Urothelium cell line (cell line): ENCODE measurements at regions not wholly inside any gene's neighbourhood (a gene's known extent, or its start where the extent isn't known, plus 50 kb on each side); places are given as distances from the start of the nearest gene placed in this dataset.
"Not testable (repeated sequence)": the region's sequence is repeated elsewhere in the genome, so short reads cannot be mapped to it uniquely, and the experiment has no call there.

Source experiments
- DNase-seq: peaks from one replicate; pipeline ENCODE4 v3.0.0; 2011; ENCODE audit warnings: low spot score, mixed read lengths
- FAIRE-seq: peaks from 2 replicates; lab custom pipeline; 2011; peaks lifted over from hg19 to GRCh38; lab: Jason Lieb, UNC

- no peak for DNase-seq
- FAIRE-seq = no peak
Measured at GRCh38 chr2:216776066-216776850, 80.9 kb upstream of the IGFBP5 start.

- FAIRE-seq (peak; percentile 66), DNase-seq (peak; percentile 92)
Measured at GRCh38 chr2:216775043-216775453, 79.7 kb upstream of the IGFBP5 start.

GRCh38 chr2:216774620-216775019 lies 79.3 kb upstream of the IGFBP5 start:
- DNase-seq = peak; percentile 81

GRCh38 chr2:216774180-216774579 lies 78.8 kb upstream of the IGFBP5 start:
- FAIRE-seq = no peak
- no peak for DNase-seq

More at GRCh38 chr2:216774620-216775019, 79.3 kb upstream of the IGFBP5 start:
- FAIRE-seq = no peak

GRCh38 chr2:216773072-216773471 lies 77.7 kb upstream of the IGFBP5 start:
- DNase-seq (no peak), FAIRE-seq (no peak)

- FAIRE-seq = no peak
- DNase-seq = no peak
Measured at GRCh38 chr2:216770717-216771116, 75.4 kb upstream of the IGFBP5 start.

GRCh38 chr2:216770050-216770449 lies 74.7 kb upstream of the IGFBP5 start:
- no peak for DNase-seq
- no peak for FAIRE-seq

- DNase-seq (no peak), FAIRE-seq (no peak)
Measured at GRCh38 chr2:216769626-216770025, 74.3 kb upstream of the IGFBP5 start.

- DNase-seq (no peak), FAIRE-seq (no peak)
Measured at GRCh38 chr2:216768908-216769411, 73.6 kb upstream of the IGFBP5 start.

- DNase-seq (peak; percentile 38), FAIRE-seq (no peak)
Measured at GRCh38 chr2:216765761-216766262, 70.5 kb upstream of the IGFBP5 start.

GRCh38 chr2:216763396-216763795 lies 68.0 kb upstream of the IGFBP5 start:
- DNase-seq (no peak), FAIRE-seq (no peak)

- FAIRE-seq (no peak), DNase-seq (no peak)
Measured at GRCh38 chr2:216761809-216762208, 66.5 kb upstream of the IGFBP5 start.

- FAIRE-seq (no peak), DNase-seq (no peak)
Measured at GRCh38 chr2:216761133-216761532, 65.8 kb upstream of the IGFBP5 start.

- DNase-seq (no peak), FAIRE-seq (no peak)
Measured at GRCh38 chr2:216758256-216759155, 63.2 kb upstream of the IGFBP5 start.

GRCh38 chr2:216757532-216757931 lies 62.2 kb upstream of the IGFBP5 start:
- DNase-seq = no peak
- no peak for FAIRE-seq

GRCh38 chr2:216756435-216756834 lies 61.1 kb upstream of the IGFBP5 start:
- DNase-seq (no peak), FAIRE-seq (no peak)

- DNase-seq = no peak
- FAIRE-seq = no peak
Measured at GRCh38 chr2:216754812-216755211, 59.5 kb upstream of the IGFBP5 start.

- no peak for DNase-seq
- no peak for FAIRE-seq
Measured at GRCh38 chr2:216754336-216754735, 59.0 kb upstream of the IGFBP5 start.

GRCh38 chr2:216752855-216753505 lies 57.6 kb upstream of the IGFBP5 start:
- DNase-seq (no peak), FAIRE-seq (no peak)

- not testable (repeated sequence) for FAIRE-seq, DNase-seq
Measured at GRCh38 chr2:216750750-216751149, 55.4 kb upstream of the IGFBP5 start.

GRCh38 chr2:216746268-216746667 lies 50.9 kb upstream of the IGFBP5 start:
- not testable (repeated sequence) for FAIRE-seq, DNase-seq
